Putamen (tissue), 1 donor: ENCODE measurements at regions not wholly inside any gene's neighbourhood (a gene's known extent, or its start where the extent isn't known, plus 50 kb on each side); places are given as distances from the start of the nearest gene placed in this dataset.

Experiments used
- DNase-seq: peaks from one replicate; pipeline ENCODE4 v3.0.0-alpha.2; 2016; ENCODE audit warnings: low spot score

GRCh38 chr20:24261351-24261750, 208.1 kb upstream of the SYNDIG1 start:
- DNase-seq, result no peak

GRCh38 chr20:24257171-24257570, 212.3 kb upstream of the SYNDIG1 start:
- DNase-seq, result no peak

- no peak for DNase-seq
Observed at GRCh38 chr20:24256307-24256706, 213.1 kb upstream of the SYNDIG1 start.

- no peak for DNase-seq
Observed at GRCh38 chr20:24254480-24254879, 214.9 kb upstream of the SYNDIG1 start.

- DNase-seq, result no peak
Observed at GRCh38 chr20:24253321-24253720, 216.1 kb upstream of the SYNDIG1 start.

- DNase-seq, result no peak
Observed at GRCh38 chr20:24245094-24245493, 224.3 kb upstream of the SYNDIG1 start.

- no peak for DNase-seq
Observed at GRCh38 chr20:24242763-24243162, 226.7 kb upstream of the SYNDIG1 start.

GRCh38 chr20:24241466-24241865, 228.0 kb upstream of the SYNDIG1 start:
- no peak for DNase-seq

- DNase-seq, result no peak
Observed at GRCh38 chr20:24236963-24237362, 232.5 kb upstream of the SYNDIG1 start.

- DNase-seq, result no peak
Observed at GRCh38 chr20:24236201-24236600, 233.2 kb upstream of the SYNDIG1 start.

- DNase-seq, result peak; percentile 3
Observed at GRCh38 chr20:24235296-24236175, 233.9 kb upstream of the SYNDIG1 start.

- DNase-seq, result no peak
Observed at GRCh38 chr20:24227600-24227999, 239.0 kb upstream of the GGTLC1 start.

GRCh38 chr20:24212494-24212893, 223.9 kb upstream of the GGTLC1 start:
- DNase-seq, result no peak

GRCh38 chr20:24211972-24212371, 223.4 kb upstream of the GGTLC1 start:
- no peak for DNase-seq

- DNase-seq, result no peak
Observed at GRCh38 chr20:24210356-24210755, 221.8 kb upstream of the GGTLC1 start.

GRCh38 chr20:24208652-24209051, 220.1 kb upstream of the GGTLC1 start:
- DNase-seq, result no peak

- DNase-seq, result no peak
Observed at GRCh38 chr20:24207803-24208300, 219.3 kb upstream of the GGTLC1 start.

GRCh38 chr20:24206995-24207394, 218.4 kb upstream of the GGTLC1 start:
- no peak for DNase-seq

- DNase-seq, result no peak
Observed at GRCh38 chr20:24203526-24204183, 215.1 kb upstream of the GGTLC1 start.

GRCh38 chr20:24199501-24199900, 210.9 kb upstream of the GGTLC1 start:
- DNase-seq, result no peak

GRCh38 chr20:24194143-24194542, 205.6 kb upstream of the GGTLC1 start:
- DNase-seq, result no peak

GRCh38 chr20:24190905-24191304, 202.3 kb upstream of the GGTLC1 start:
- DNase-seq, result no peak

GRCh38 chr20:24185791-24186190, 197.2 kb upstream of the GGTLC1 start:
- no peak for DNase-seq
